T-helper 2 cell treated with Interferon-gamma antibody and Interleukin-4, amounts not matched to agents 5 μg/mL and 100 μg/mL, for 36 hours (primary cell): ENCODE measurements at regions not wholly inside any gene's neighbourhood (a gene's known extent, or its start where the extent isn't known, plus 50 kb on each side); places are given as distances from the start of the nearest gene placed in this dataset.
"Not testable (repeated sequence)": the region's sequence is repeated elsewhere in the genome, so short reads cannot be mapped to it uniquely, and the experiment has no call there.

Experiments used
- DNase-seq: peaks from one replicate; pipeline ENCODE4 v3.0.0; 2021; ENCODE audit warnings: low spot score
- H3K27ac Mint-ChIP-seq: one replicate; pipeline ENCODE4 v1.8.0; 2021; ENCODE audit warnings: mild to moderate bottlenecking, mixed read lengths
- H3K27me3 Mint-ChIP-seq: one replicate; pipeline ENCODE4 v1.8.0; 2021; ENCODE audit warnings: low read depth, mixed read lengths
- H3K36me3 Mint-ChIP-seq: one replicate; pipeline ENCODE4 v1.8.0; 2021; ENCODE audit warnings: low read depth, mixed read lengths
- H3K4me1 Mint-ChIP-seq: one replicate; pipeline ENCODE4 v1.8.0; 2021; ENCODE audit warnings: low read depth, mixed read lengths
- H3K4me3 Mint-ChIP-seq: one replicate; pipeline ENCODE4 v1.8.0; 2022; ENCODE audit warnings: mild to moderate bottlenecking, moderate library complexity, mixed read lengths
- H3K9me3 Mint-ChIP-seq: one replicate; pipeline ENCODE4 v1.8.0; 2021; ENCODE audit warnings: mixed read lengths

DNA sequence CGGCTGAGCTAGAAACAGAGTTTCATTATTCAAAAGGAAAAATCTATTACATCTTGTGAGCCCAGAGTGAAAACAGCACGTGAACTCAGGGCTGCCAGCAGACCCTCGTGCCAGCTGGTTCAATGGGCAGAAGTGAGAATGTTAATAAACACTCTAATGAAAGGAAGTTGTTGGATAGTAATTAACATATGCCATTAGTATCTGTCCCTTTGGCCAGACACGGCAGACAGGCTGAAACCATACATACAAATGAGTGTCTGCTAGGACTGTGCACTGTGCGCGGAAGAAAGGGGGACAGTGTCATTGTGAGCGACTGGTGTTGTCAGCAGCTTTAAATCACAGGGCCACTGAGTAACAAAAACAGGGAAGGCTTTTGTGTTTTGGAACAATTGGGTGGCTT, 121.9 kb upstream of the TSC22D1 start:
- no peak overlapping the region for H3K4me3 Mint-ChIP-seq
- no peak overlapping the region for H3K27ac Mint-ChIP-seq
- no peaks in the 10 kb centered on the region for H3K36me3 Mint-ChIP-seq
- H3K27me3 Mint-ChIP-seq, result peaks cover 5% of the 10 kb centered on the region
- DNase-seq, result no peak
- H3K9me3 Mint-ChIP-seq, result no peaks in the 10 kb centered on the region
- H3K4me1 Mint-ChIP-seq, result no peaks in the 10 kb centered on the region

- DNase-seq, result no peak
- peaks cover 5% of the 10 kb centered on the region for H3K27me3 Mint-ChIP-seq
- H3K9me3 Mint-ChIP-seq, result no peaks in the 10 kb centered on the region
- no peak overlapping the region for H3K27ac Mint-ChIP-seq
- no peaks in the 10 kb centered on the region for H3K36me3 Mint-ChIP-seq
- no peak overlapping the region for H3K4me3 Mint-ChIP-seq
- H3K4me1 Mint-ChIP-seq, result no peaks in the 10 kb centered on the region
Observed at GRCh38 chr13:44697058-44697457, 120.9 kb upstream of the TSC22D1 start.

DNA sequence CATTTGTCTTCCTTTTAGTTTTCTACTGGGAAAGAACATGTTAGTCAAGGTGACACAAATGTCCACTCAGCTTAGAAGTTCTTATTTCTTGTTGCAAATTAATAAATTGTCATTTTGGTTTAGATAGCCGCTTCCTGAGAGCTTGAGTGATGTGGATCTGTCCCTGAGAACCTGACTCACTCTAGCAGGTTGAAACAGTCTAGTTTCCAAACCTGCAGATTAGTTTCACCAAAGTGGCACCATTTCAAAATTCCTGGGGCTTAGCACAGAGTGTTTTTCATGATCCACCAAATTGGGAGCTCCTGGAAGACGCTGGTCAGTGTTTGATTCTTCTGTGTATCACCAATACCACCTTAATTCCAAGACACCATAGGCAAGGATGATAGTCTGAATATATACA, 119.4 kb upstream of the TSC22D1 start:
- H3K27me3 Mint-ChIP-seq, result peaks cover 2% of the 10 kb centered on the region

DNA sequence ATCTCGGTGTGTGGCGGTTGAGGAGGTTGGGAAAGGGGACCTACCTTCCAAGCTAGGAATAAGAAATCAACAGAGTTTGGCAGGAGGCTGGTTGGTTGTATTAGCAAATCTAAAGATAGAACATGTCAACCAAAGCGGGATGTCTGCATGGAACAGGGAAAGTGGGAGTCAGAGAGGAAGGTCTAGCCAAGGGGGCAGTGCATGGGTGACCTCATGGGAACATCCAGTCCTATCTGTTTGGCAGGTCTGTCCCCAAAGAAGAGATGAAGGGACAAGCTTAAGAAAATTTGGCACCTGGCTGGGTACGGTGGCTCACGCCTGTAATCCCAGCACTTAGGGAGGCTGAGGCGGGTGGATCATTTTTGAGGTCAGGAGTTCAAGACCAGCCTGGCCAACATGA, 118.7 kb upstream of the TSC22D1 start:
- Mint-ChIP-seq H3K4me1 (no peaks in the 10 kb centered on the region), H3K27ac (no peak overlapping the region), H3K27me3 (peaks cover 2% of the 10 kb centered on the region), H3K4me3 (no peak overlapping the region), H3K36me3 (no peaks in the 10 kb centered on the region), H3K9me3 (no peaks in the 10 kb centered on the region)
- no peak for DNase-seq

More for the DNA sequence above, 119.4 kb upstream of the TSC22D1 start:
- H3K36me3 Mint-ChIP-seq, result no peaks in the 10 kb centered on the region
- DNase-seq, result no peak
- no peaks in the 10 kb centered on the region for H3K9me3 Mint-ChIP-seq
- no peak overlapping the region for H3K27ac Mint-ChIP-seq
- H3K4me3 Mint-ChIP-seq, result no peak overlapping the region
- no peaks in the 10 kb centered on the region for H3K4me1 Mint-ChIP-seq

GRCh38 chr13:44694291-44694690, 118.2 kb upstream of the TSC22D1 start:
- DNase-seq, result no peak
- no peaks in the 10 kb centered on the region for H3K36me3 Mint-ChIP-seq
- H3K27ac Mint-ChIP-seq, result no peak overlapping the region
- H3K9me3 Mint-ChIP-seq, result no peaks in the 10 kb centered on the region
- H3K27me3 Mint-ChIP-seq, result peaks cover 2% of the 10 kb centered on the region
- H3K4me1 Mint-ChIP-seq, result no peaks in the 10 kb centered on the region
- no peak overlapping the region for H3K4me3 Mint-ChIP-seq

- Mint-ChIP-seq H3K27ac (no peak overlapping the region), H3K4me3 (no peak overlapping the region), H3K27me3 (peaks cover 2% of the 10 kb centered on the region), H3K4me1 (no peaks in the 10 kb centered on the region), H3K9me3 (no peaks in the 10 kb centered on the region), H3K36me3 (no peaks in the 10 kb centered on the region)
- DNase-seq, result no peak
Observed at GRCh38 chr13:44693156-44693764, 117.1 kb upstream of the TSC22D1 start.

DNA sequence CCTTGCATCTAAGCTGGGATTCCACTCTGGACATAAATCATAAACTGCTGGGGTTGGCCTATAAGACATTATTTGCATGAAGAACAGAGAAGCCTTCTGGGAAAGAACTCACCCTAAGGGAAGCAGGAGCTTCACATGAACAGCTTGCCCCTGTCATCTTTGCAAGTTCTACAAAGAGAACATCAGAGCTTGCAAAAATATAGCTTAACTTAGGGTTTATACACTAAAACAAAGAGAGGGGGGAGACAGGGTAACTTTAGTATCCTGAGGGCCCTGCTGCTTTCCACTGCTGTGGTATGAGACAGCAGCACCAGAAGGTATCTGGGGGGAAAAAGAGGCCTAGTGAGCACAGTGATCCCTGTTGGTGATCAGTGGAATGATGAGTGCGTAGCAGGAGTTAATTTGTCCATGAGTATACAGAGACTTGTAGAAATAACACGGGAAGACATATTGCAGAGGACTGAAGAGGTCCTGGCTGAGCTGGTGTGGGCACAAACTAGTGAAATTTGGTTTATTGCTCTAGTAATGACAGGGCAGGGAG, 116.1 kb upstream of the TSC22D1 start:
- no peak overlapping the region for H3K27ac Mint-ChIP-seq
- no peaks in the 10 kb centered on the region for H3K9me3 Mint-ChIP-seq
- DNase-seq, result no peak
- no peaks in the 10 kb centered on the region for H3K4me1 Mint-ChIP-seq
- no peak overlapping the region for H3K4me3 Mint-ChIP-seq
- H3K36me3 Mint-ChIP-seq, result no peaks in the 10 kb centered on the region
- peaks cover 2% of the 10 kb centered on the region for H3K27me3 Mint-ChIP-seq

- H3K4me3 Mint-ChIP-seq, result no peak overlapping the region
- H3K4me1 Mint-ChIP-seq, result peaks cover 10% of the 10 kb centered on the region
- no peaks in the 10 kb centered on the region for H3K27me3 Mint-ChIP-seq
- DNase-seq, result no peak
- no peaks in the 10 kb centered on the region for H3K36me3 Mint-ChIP-seq
- no peak overlapping the region for H3K27ac Mint-ChIP-seq
- peaks cover 13% of the 10 kb centered on the region for H3K9me3 Mint-ChIP-seq
Observed at GRCh38 chr13:44690376-44690775, 114.2 kb upstream of the TSC22D1 start.

- DNase-seq, result no peak
- peaks cover 10% of the 10 kb centered on the region for H3K4me1 Mint-ChIP-seq
- peaks cover 19% of the 10 kb centered on the region for H3K9me3 Mint-ChIP-seq
- no peak overlapping the region for H3K4me3 Mint-ChIP-seq
- no peak overlapping the region for H3K27ac Mint-ChIP-seq
- H3K36me3 Mint-ChIP-seq, result peaks cover 2% of the 10 kb centered on the region
- H3K27me3 Mint-ChIP-seq, result no peaks in the 10 kb centered on the region
Observed at GRCh38 chr13:44688652-44689051, 112.5 kb upstream of the TSC22D1 start.

DNA sequence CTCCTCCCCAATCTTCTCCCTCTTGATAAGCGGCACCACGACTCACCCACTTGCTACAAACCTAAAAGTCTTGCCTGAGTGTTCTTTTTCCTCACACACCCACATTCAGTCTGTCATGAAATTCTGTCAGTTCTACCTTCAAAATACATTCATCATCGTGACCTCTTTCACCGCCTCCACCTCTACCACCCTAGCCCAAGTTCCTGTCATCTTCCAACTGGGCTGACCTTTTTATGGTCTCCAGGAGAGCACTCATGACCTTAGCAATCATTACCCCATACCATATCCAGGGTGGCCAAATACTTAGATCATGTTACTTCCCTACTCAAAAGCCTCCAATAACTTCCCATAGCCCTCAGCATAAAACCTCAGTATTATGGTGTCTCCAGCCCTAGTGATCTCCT, 110.4 kb upstream of the TSC22D1 start:
- H3K36me3 Mint-ChIP-seq, result peaks cover 2% of the 10 kb centered on the region
- H3K4me1 Mint-ChIP-seq, result peaks cover 10% of the 10 kb centered on the region
- no peak for DNase-seq
- H3K9me3 Mint-ChIP-seq, result peaks cover 21% of the 10 kb centered on the region
- no peaks in the 10 kb centered on the region for H3K27me3 Mint-ChIP-seq
- H3K27ac Mint-ChIP-seq, result no peak overlapping the region
- H3K4me3 Mint-ChIP-seq, result no peak overlapping the region

DNA sequence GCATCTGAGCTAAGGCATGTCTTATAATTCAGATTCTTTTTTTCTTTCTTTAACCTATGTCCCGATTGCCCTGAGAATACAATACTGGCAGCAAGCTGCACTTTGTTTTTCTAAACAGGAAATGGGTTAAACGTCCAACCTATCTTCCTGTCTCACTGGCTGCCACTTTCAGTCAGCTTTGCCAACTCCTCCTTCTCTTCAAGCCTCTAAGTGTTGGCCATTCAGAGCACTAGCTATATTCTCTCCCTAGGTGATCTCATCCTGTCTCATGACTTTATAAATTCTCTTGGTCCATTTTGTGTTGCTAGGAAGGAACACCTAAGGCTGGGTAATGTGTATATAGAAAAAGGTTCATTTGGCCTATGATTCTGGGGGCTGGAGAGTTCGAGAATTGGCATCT, 109.5 kb upstream of the TSC22D1 start:
- Mint-ChIP-seq H3K27me3 (no peaks in the 10 kb centered on the region), H3K36me3 (peaks cover 2% of the 10 kb centered on the region), H3K27ac (no peak overlapping the region), H3K4me1 (peaks cover 10% of the 10 kb centered on the region), H3K9me3 (peaks cover 21% of the 10 kb centered on the region), H3K4me3 (no peak overlapping the region)
- no peak for DNase-seq

DNA sequence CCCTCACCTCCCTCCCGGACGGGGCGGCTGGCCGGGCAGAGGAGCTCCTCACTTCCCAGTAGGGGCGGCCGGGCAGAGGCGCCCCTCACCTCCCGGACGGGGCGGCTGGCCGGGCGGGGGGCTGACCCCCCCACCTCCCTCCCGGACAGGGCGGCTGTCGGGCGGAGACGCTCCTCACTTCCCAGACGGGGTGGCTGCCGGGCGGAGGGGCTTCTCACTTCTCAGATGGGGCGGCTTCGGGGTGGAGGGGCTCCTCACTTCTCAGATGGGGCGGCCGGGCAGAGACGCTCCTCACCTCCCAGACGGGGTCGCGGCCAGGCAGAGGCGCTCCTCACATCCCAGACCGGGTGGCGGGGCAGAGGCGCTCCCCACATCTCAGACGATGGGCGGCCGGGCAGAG, 106.3 kb upstream of the TSC22D1 start:
- H3K27ac Mint-ChIP-seq, H3K4me3 Mint-ChIP-seq, H3K27me3 Mint-ChIP-seq, H3K36me3 Mint-ChIP-seq, DNase-seq: not testable (repeated sequence)
- H3K9me3 Mint-ChIP-seq, result peaks cover 21% of the 10 kb centered on the region
- H3K4me1 Mint-ChIP-seq, result peaks cover 10% of the 10 kb centered on the region

DNA sequence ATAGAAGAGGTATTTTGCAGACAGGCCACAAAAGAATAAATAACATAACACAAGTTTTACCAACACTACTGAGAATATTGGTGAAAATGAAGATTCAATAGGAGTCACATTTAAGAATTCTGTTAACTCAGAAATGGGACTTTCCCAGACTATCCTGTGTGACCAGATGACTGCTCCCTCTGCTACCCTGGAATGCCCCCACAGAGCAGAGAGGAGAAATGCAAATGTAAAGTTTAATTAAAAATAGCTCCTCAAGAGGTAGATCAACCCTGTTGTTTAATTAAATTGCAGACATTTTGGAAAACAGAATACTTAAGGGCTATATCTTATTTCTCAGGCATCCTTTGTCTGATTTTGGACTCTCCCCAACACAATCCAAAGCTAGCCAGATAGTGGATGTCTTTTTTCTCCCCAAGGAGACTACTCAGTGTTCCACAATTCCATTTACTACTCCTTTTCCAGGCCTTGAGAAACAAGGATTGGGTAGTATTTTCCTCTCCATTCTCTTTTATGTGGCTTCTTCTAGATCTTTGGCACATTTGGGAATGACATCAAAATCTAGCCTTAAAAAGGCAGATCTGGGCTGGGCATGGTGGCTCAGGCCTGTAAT, 104.7 kb upstream of the TSC22D1 start:
- H3K4me3 Mint-ChIP-seq, result no peak overlapping the region
- DNase-seq, result no peak

GRCh38 chr13:44679597-44679996, 103.5 kb upstream of the TSC22D1 start:
- no peak for DNase-seq
- H3K27me3 Mint-ChIP-seq, result no peaks in the 10 kb centered on the region
- peaks cover 8% of the 10 kb centered on the region for H3K9me3 Mint-ChIP-seq
- peaks cover 2% of the 10 kb centered on the region for H3K36me3 Mint-ChIP-seq
- H3K4me1 Mint-ChIP-seq, result no peaks in the 10 kb centered on the region
- no peak overlapping the region for H3K27ac Mint-ChIP-seq
- H3K4me3 Mint-ChIP-seq, result no peak overlapping the region

More for the DNA sequence above, 104.7 kb upstream of the TSC22D1 start:
- Mint-ChIP-seq H3K36me3 (peaks cover 2% of the 10 kb centered on the region), H3K27me3 (no peaks in the 10 kb centered on the region), H3K4me1 (peaks cover 4% of the 10 kb centered on the region), H3K9me3 (peaks cover 13% of the 10 kb centered on the region), H3K27ac (no peak overlapping the region)

- H3K4me3 Mint-ChIP-seq, result no peak overlapping the region
- H3K36me3 Mint-ChIP-seq, result no peaks in the 10 kb centered on the region
- H3K27ac Mint-ChIP-seq, result no peak overlapping the region
- no peaks in the 10 kb centered on the region for H3K9me3 Mint-ChIP-seq
- no peak for DNase-seq
- no peaks in the 10 kb centered on the region for H3K27me3 Mint-ChIP-seq
- no peaks in the 10 kb centered on the region for H3K4me1 Mint-ChIP-seq
Observed at GRCh38 chr13:44678197-44678596, 102.1 kb upstream of the TSC22D1 start.
